ENCODE measurements at regions not wholly inside any gene's neighbourhood (a gene's known extent, or its start where the extent isn't known, plus 50 kb on each side); places are given as distances from the start of the nearest gene placed in this dataset.

- Mint-ChIP-seq H3K36me3 (ENCODE audit: low read depth) (no peaks in the 10 kb centered on the region), H3K4me1 (no peaks in the 10 kb centered on the region), H3K4me3 (no peak overlapping the region), H3K27ac (no peak overlapping the region), H3K27me3 (no peaks in the 10 kb centered on the region)
- no peaks in the 10 kb centered on the region for H3K9me3 ChIP-seq (ENCODE audit: control insufficient read depth, low read length, poor library complexity, severe bottlenecking)
- no peak for DNase-seq
- no peak for ATAC-seq
Observed at GRCh38 chr3:23108451-23109057, 94.6 kb upstream of the UBE2E2 start.

GRCh38 chr3:23111286-23111685 lies 91.8 kb upstream of the UBE2E2 start:
- no peak for ATAC-seq
- H3K9me3 ChIP-seq (ENCODE audit: control insufficient read depth, low read length, poor library complexity, severe bottlenecking): no peaks in the 10 kb centered on the region
- no peak for DNase-seq
- H3K4me3 Mint-ChIP-seq: no peak overlapping the region
- no peaks in the 10 kb centered on the region for H3K36me3 Mint-ChIP-seq (ENCODE audit: low read depth)
- H3K27ac Mint-ChIP-seq: no peak overlapping the region
- H3K4me1 Mint-ChIP-seq: no peaks in the 10 kb centered on the region
- no peaks in the 10 kb centered on the region for H3K27me3 Mint-ChIP-seq

- no peak overlapping the region for H3K27ac Mint-ChIP-seq
- no peak for DNase-seq
- no peaks in the 10 kb centered on the region for H3K27me3 Mint-ChIP-seq
- H3K36me3 Mint-ChIP-seq (ENCODE audit: low read depth): no peaks in the 10 kb centered on the region
- H3K4me1 Mint-ChIP-seq: no peaks in the 10 kb centered on the region
- no peaks in the 10 kb centered on the region for H3K9me3 ChIP-seq (ENCODE audit: control insufficient read depth, low read length, poor library complexity, severe bottlenecking)
- H3K4me3 Mint-ChIP-seq: no peak overlapping the region
- no peak for ATAC-seq
Observed at GRCh38 chr3:23111797-23112196, 91.3 kb upstream of the UBE2E2 start.

- no peak overlapping the region for H3K27ac Mint-ChIP-seq
- no peak for ATAC-seq
Observed at GRCh38 chr3:23112491-23112890, 90.6 kb upstream of the UBE2E2 start.

GRCh38 chr3:23113455-23114171 lies 89.5 kb upstream of the UBE2E2 start:
- H3K27me3 Mint-ChIP-seq: no peaks in the 10 kb centered on the region
- no peak overlapping the region for H3K4me3 Mint-ChIP-seq
- DNase-seq (no peak), ATAC-seq (peak; percentile 30)
- no peak overlapping the region for H3K27ac Mint-ChIP-seq
- no peaks in the 10 kb centered on the region for H3K4me1 Mint-ChIP-seq
- no peaks in the 10 kb centered on the region for H3K9me3 ChIP-seq (ENCODE audit: control insufficient read depth, low read length, poor library complexity, severe bottlenecking)
- H3K36me3 Mint-ChIP-seq (ENCODE audit: low read depth): no peaks in the 10 kb centered on the region

More at GRCh38 chr3:23112491-23112890, 90.6 kb upstream of the UBE2E2 start:
- no peaks in the 10 kb centered on the region for H3K9me3 ChIP-seq (ENCODE audit: control insufficient read depth, low read length, poor library complexity, severe bottlenecking)
- Mint-ChIP-seq H3K4me3 (no peak overlapping the region), H3K36me3 (ENCODE audit: low read depth) (no peaks in the 10 kb centered on the region), H3K4me1 (no peaks in the 10 kb centered on the region), H3K27me3 (no peaks in the 10 kb centered on the region)
- no peak for DNase-seq

- no peak overlapping the region for H3K4me3 Mint-ChIP-seq
- DNase-seq: no peak
- H3K4me1 Mint-ChIP-seq: no peaks in the 10 kb centered on the region
- no peaks in the 10 kb centered on the region for H3K27me3 Mint-ChIP-seq
- H3K36me3 Mint-ChIP-seq (ENCODE audit: low read depth): no peaks in the 10 kb centered on the region
- no peak for ATAC-seq
- H3K9me3 ChIP-seq (ENCODE audit: control insufficient read depth, low read length, poor library complexity, severe bottlenecking): no peaks in the 10 kb centered on the region
- no peak overlapping the region for H3K27ac Mint-ChIP-seq
Observed at GRCh38 chr3:23114432-23114831, 88.7 kb upstream of the UBE2E2 start.

GRCh38 chr3:23115171-23115877 lies 87.8 kb upstream of the UBE2E2 start:
- H3K9me3 ChIP-seq (ENCODE audit: control insufficient read depth, low read length, poor library complexity, severe bottlenecking): no peaks in the 10 kb centered on the region
- no peak overlapping the region for H3K27ac Mint-ChIP-seq
- ATAC-seq (no peak), DNase-seq (no peak)
- H3K27me3 Mint-ChIP-seq: no peaks in the 10 kb centered on the region
- no peaks in the 10 kb centered on the region for H3K4me1 Mint-ChIP-seq
- no peak overlapping the region for H3K4me3 Mint-ChIP-seq
- no peaks in the 10 kb centered on the region for H3K36me3 Mint-ChIP-seq (ENCODE audit: low read depth)

GRCh38 chr3:23116081-23116837 lies 86.9 kb upstream of the UBE2E2 start:
- ATAC-seq: no peak
- no peaks in the 10 kb centered on the region for H3K27me3 Mint-ChIP-seq
- no peak overlapping the region for H3K27ac Mint-ChIP-seq
- H3K4me1 Mint-ChIP-seq: no peaks in the 10 kb centered on the region
- H3K36me3 Mint-ChIP-seq (ENCODE audit: low read depth): no peaks in the 10 kb centered on the region
- no peak for DNase-seq
- H3K9me3 ChIP-seq (ENCODE audit: control insufficient read depth, low read length, poor library complexity, severe bottlenecking): no peaks in the 10 kb centered on the region
- no peak overlapping the region for H3K4me3 Mint-ChIP-seq

GRCh38 chr3:23117856-23118255 lies 85.3 kb upstream of the UBE2E2 start:
- H3K27me3 Mint-ChIP-seq: no peaks in the 10 kb centered on the region
- no peak overlapping the region for H3K4me3 Mint-ChIP-seq
- no peak overlapping the region for H3K27ac Mint-ChIP-seq
- DNase-seq (no peak), ATAC-seq (no peak)
- no peaks in the 10 kb centered on the region for H3K36me3 Mint-ChIP-seq (ENCODE audit: low read depth)
- no peaks in the 10 kb centered on the region for H3K9me3 ChIP-seq (ENCODE audit: control insufficient read depth, low read length, poor library complexity, severe bottlenecking)
- H3K4me1 Mint-ChIP-seq: no peaks in the 10 kb centered on the region

- no peaks in the 10 kb centered on the region for H3K27me3 Mint-ChIP-seq
- H3K36me3 Mint-ChIP-seq (ENCODE audit: low read depth): no peaks in the 10 kb centered on the region
- ATAC-seq: no peak
- no peak overlapping the region for H3K27ac Mint-ChIP-seq
- H3K4me3 Mint-ChIP-seq: no peak overlapping the region
- no peaks in the 10 kb centered on the region for H3K9me3 ChIP-seq (ENCODE audit: control insufficient read depth, low read length, poor library complexity, severe bottlenecking)
- no peaks in the 10 kb centered on the region for H3K4me1 Mint-ChIP-seq
- DNase-seq: no peak
Observed at GRCh38 chr3:23127196-23127595, 75.9 kb upstream of the UBE2E2 start.

GRCh38 chr3:23128655-23129054 lies 74.5 kb upstream of the UBE2E2 start:
- H3K27me3 Mint-ChIP-seq: no peaks in the 10 kb centered on the region
- H3K9me3 ChIP-seq (ENCODE audit: control insufficient read depth, low read length, poor library complexity, severe bottlenecking): no peaks in the 10 kb centered on the region
- DNase-seq (no peak), ATAC-seq (no peak)
- H3K4me1 Mint-ChIP-seq: no peaks in the 10 kb centered on the region
- no peak overlapping the region for H3K27ac Mint-ChIP-seq
- H3K4me3 Mint-ChIP-seq: no peak overlapping the region
- no peaks in the 10 kb centered on the region for H3K36me3 Mint-ChIP-seq (ENCODE audit: low read depth)

GRCh38 chr3:23129117-23129516 lies 74.0 kb upstream of the UBE2E2 start:
- no peak for ATAC-seq
- H3K4me3 Mint-ChIP-seq: no peak overlapping the region
- H3K27ac Mint-ChIP-seq: no peak overlapping the region
- H3K27me3 Mint-ChIP-seq: no peaks in the 10 kb centered on the region
- H3K4me1 Mint-ChIP-seq: no peaks in the 10 kb centered on the region
- DNase-seq: no peak
- no peaks in the 10 kb centered on the region for H3K36me3 Mint-ChIP-seq (ENCODE audit: low read depth)
- H3K9me3 ChIP-seq (ENCODE audit: control insufficient read depth, low read length, poor library complexity, severe bottlenecking): no peaks in the 10 kb centered on the region

GRCh38 chr3:23129817-23130216 lies 73.3 kb upstream of the UBE2E2 start:
- no peak for ATAC-seq
- no peak for DNase-seq
- Mint-ChIP-seq H3K36me3 (ENCODE audit: low read depth) (no peaks in the 10 kb centered on the region), H3K4me3 (no peak overlapping the region), H3K27ac (no peak overlapping the region), H3K27me3 (no peaks in the 10 kb centered on the region), H3K4me1 (no peaks in the 10 kb centered on the region)
- H3K9me3 ChIP-seq (ENCODE audit: control insufficient read depth, low read length, poor library complexity, severe bottlenecking): no peaks in the 10 kb centered on the region

Measured in T-helper 17 cell (primary cell).